ENCODE measurements at regions not wholly inside any gene's neighbourhood (a gene's known extent, or its start where the extent isn't known, plus 50 kb on each side); places are given as distances from the start of the nearest gene placed in this dataset.

GRCh38 chr16:17998550-17998949 lies 338.0 kb downstream of the NPIPA8 start:
- no peak for TF ChIP-seq PRRX2 (CRISPR knock-in tag; IDR thresholded peaks at IDR 0.05)
- no peak for TF ChIP-seq E2F1 (CRISPR knock-in tag; IDR thresholded peaks at IDR 0.05)
- no peak for TF ChIP-seq CTCF (IDR thresholded peaks at IDR 0.05)
- TF ChIP-seq ZNF263 (CRISPR knock-in tag; IDR thresholded peaks at IDR 0.05; ENCODE audit: low read depth), result no peak
- no peak for TF ChIP-seq ATF2 (CRISPR knock-in tag; IDR thresholded peaks at IDR 0.05; ENCODE audit: borderline replicate concordance, low read depth)
- TF ChIP-seq USF2 (CRISPR knock-in tag; IDR thresholded peaks at IDR 0.05), result no peak

Data from WTC11 (cell line).